Ectodermal cell (in vitro differentiated cells): ENCODE measurements at regions not wholly inside any gene's neighbourhood (a gene's known extent, or its start where the extent isn't known, plus 50 kb on each side); places are given as distances from the start of the nearest gene placed in this dataset.

Experiments
- H3K27ac ChIP-seq: 2 replicates; pipeline ENCODE4 v1.7.0; 2013; ENCODE audit warnings: mild to moderate bottlenecking, low read depth, low read length; ENCODE audit not compliant: insufficient read depth, poor library complexity, severe bottlenecking
- H3K27me3 ChIP-seq: 2 replicates; pipeline ENCODE4 v1.7.0; 2013; ENCODE audit warnings: mild to moderate bottlenecking, low read length; ENCODE audit not compliant: insufficient read depth, control insufficient read depth, poor library complexity, severe bottlenecking
- H3K36me3 ChIP-seq: one replicate; pipeline ENCODE4 v1.7.0; 2013; ENCODE audit warnings: low read length; ENCODE audit not compliant: control insufficient read depth, insufficient read depth
- H3K4me1 ChIP-seq: one replicate; pipeline ENCODE4 v1.7.0; 2013; ENCODE audit warnings: low read length; ENCODE audit not compliant: control insufficient read depth, insufficient read depth
- H3K4me3 ChIP-seq: 2 replicates; pipeline ENCODE4 v1.7.0; 2013; ENCODE audit warnings: low read depth, low read length, control low read depth; ENCODE audit not compliant: insufficient read depth
- H3K9me3 ChIP-seq: 2 replicates; pipeline ENCODE4 v1.7.0; 2013; ENCODE audit warnings: mild to moderate bottlenecking, low read length, moderate library complexity; ENCODE audit not compliant: control insufficient read depth
- WGBS, 2 experiments: methylation state at CpG; one replicate each; pipeline ENCODE4 v1.1.7; 2013; ENCODE audit warnings: missing lambda C conversion rate in 2 of 2; 5-methylcytosine and 5-hydroxymethylcytosine counted together

DNA sequence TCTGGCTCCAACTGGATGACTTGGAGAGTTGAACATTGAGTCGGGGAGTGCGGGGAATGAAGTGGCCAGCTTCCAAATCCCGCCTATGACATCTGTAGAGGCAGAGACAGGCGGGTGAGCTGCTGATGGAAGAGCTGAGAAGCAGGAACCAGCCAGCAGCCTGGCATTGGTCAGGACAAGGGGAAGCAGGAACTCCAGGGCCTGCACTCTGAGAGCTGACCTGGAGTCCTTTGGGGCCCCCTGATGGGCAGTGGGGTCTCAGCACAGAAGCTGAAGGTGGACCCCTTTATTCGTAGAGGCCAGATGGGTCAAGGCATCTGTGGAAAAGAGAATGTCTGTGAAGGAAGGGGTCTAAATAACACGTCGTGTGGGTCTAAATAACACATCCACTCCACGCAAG is 57.0 kb downstream of the SEC61G start:
- H3K36me3 ChIP-seq: no peaks in the 10 kb centered on the region
- H3K27me3 ChIP-seq: no peaks in the 10 kb centered on the region
- no peaks in the 10 kb centered on the region for H3K4me1 ChIP-seq
- WGBS, 2 experiments: 95% methylated on average over 8 of the region's 8 CpGs
- H3K9me3 ChIP-seq: no peaks in the 10 kb centered on the region
- H3K4me3 ChIP-seq: no peak overlapping the region
- H3K27ac ChIP-seq: no peak overlapping the region

- Histone ChIP-seq H3K27ac (no peak overlapping the region), H3K9me3 (no peaks in the 10 kb centered on the region), H3K36me3 (no peaks in the 10 kb centered on the region), H3K4me1 (no peaks in the 10 kb centered on the region), H3K27me3 (no peaks in the 10 kb centered on the region), H3K4me3 (no peak overlapping the region)
- 93% methylated on average over 5 of the region's 5 CpGs for WGBS, 2 experiments
These were observed 59.3 kb downstream of the SEC61G start for GRCh38 chr7:54699715-54700114.

GRCh38 chr7:54697659-54698186 is 61.3 kb downstream of the SEC61G start:
- no peaks in the 10 kb centered on the region for H3K27me3 ChIP-seq
- H3K9me3 ChIP-seq: no peaks in the 10 kb centered on the region
- no peak overlapping the region for H3K4me3 ChIP-seq
- no peaks in the 10 kb centered on the region for H3K36me3 ChIP-seq
- no peaks in the 10 kb centered on the region for H3K4me1 ChIP-seq
- no peak overlapping the region for H3K27ac ChIP-seq
- WGBS, 2 experiments: 95% methylated on average over 32 of the region's 32 CpGs

DNA sequence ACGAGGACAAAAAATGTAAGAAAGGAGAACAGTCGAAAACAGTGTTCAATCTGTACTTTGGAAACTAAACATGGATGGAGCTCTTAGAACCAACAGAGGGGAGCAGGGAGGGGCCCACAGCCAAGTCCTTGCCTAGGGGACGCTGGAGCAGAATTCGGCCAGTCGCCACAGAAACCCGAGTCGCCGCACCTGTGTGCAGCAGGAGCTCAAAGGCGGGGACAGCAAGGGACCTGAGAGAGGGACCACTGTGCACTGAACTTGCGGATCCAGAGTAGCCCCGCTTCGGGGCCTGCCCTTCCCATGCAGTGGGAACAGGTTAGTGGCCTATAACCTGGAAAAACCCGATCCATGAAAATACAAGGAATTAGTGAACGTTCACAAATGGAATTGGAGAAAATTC is 68.1 kb downstream of the SEC61G start:
- Histone ChIP-seq H3K27me3 (no peaks in the 10 kb centered on the region), H3K36me3 (no peaks in the 10 kb centered on the region), H3K4me1 (no peaks in the 10 kb centered on the region), H3K4me3 (no peak overlapping the region), H3K9me3 (no peaks in the 10 kb centered on the region), H3K27ac (no peak overlapping the region)
- 95% methylated on average over 14 of the region's 14 CpGs for WGBS, 2 experiments

DNA sequence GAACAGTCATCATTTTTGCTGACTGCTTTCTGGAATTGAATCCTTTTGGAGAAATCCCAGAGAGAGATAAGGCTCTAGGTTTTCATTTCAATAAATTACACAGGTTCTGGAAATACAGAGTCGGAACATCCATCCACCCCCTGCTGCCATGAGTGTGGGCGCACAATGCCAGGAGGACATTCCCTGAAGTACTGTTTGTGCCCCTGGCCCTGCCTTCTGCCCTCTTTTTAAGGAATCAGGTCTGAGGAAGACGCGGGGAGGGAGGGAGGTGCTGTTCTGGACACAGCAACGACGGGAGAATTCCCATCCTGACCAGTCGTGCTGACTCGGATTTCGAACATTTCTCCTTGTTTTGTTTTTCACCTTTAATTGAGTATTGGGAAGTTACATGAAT is 69.0 kb downstream of the SEC61G start:
- Histone ChIP-seq H3K4me1 (no peaks in the 10 kb centered on the region), H3K27ac (no peak overlapping the region), H3K4me3 (no peak overlapping the region), H3K36me3 (no peaks in the 10 kb centered on the region), H3K9me3 (no peaks in the 10 kb centered on the region), H3K27me3 (no peaks in the 10 kb centered on the region)
- 76 to 80% methylated on average over 9 of the region's 9 CpGs for WGBS, 2 experiments

DNA sequence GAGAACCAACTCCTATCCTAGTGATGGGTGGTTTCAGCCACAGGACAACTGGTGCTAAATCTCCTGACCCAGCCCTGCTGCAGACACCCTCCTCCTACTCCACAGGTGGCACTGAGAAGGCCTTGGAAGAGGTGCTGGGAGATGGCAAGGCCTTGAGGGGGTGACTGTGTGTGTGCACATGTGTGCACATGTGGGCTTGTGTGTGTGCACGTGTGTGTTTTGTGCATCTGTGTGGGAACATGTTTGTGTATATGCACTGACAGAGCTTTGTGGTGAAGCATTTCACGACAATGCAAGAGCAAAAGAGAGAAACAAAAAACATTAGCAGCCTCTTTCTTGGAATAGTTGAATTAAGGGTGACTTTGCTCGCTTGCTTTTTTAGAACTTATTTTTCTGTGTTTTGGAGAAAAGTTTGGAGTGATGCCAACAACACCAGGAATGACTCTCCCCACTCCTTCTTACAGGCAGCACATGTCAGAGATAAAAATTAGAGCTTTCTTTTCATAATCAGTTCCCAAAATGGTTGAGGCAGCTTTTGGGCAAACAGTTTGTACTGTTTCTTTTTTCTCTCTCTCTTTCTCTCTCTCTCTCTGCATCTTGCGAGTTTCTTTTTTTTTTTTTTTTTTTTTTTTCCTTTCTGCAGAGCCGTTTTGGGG is 69.5 kb downstream of the SEC61G start:
- no peaks in the 10 kb centered on the region for H3K4me1 ChIP-seq
- 88 to 90% methylated on average over 5 of the region's 5 CpGs for WGBS, 2 experiments
- H3K27ac ChIP-seq: no peak overlapping the region
- no peaks in the 10 kb centered on the region for H3K36me3 ChIP-seq
- no peaks in the 10 kb centered on the region for H3K27me3 ChIP-seq
- H3K4me3 ChIP-seq: no peak overlapping the region
- H3K9me3 ChIP-seq: no peaks in the 10 kb centered on the region

GRCh38 chr7:54687462-54688212 is 71.4 kb downstream of the SEC61G start:
- 88 to 89% methylated on average over 2 to 5 of the region's 5 CpGs for WGBS, 2 experiments
- no peaks in the 10 kb centered on the region for H3K9me3 ChIP-seq

DNA sequence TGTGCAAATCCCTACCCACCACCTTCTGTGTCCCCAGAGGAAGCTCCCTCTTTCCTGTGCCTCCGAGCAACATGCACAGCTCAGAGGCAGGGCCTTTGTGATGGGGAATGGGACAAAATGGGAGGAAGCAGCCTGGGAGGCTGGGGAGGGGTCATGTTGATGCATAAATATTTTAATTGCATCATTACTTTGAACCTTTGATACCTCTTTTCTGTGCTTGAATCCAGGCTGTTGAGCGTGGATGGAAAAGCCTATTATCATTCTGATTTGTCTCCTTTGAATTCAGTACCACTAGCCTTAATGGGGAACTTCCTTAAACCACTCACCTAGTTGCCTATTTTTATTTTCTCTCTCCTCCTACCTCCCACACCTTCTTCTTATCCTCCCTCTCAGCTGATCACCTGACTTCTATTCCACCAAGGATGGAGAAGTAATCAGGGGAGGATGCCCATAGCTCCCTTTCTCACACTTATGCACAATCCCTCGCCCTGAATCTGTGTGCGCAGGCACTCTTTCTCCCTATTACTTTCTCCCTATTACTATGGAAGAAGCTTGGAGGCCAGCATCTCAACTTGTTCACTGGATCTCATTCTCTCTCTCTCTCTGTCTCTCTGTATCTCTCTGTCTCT is 78.5 kb downstream of the SEC61G start:
- no peaks in the 10 kb centered on the region for H3K9me3 ChIP-seq
- H3K36me3 ChIP-seq: no peaks in the 10 kb centered on the region
- no peak overlapping the region for H3K27ac ChIP-seq
- WGBS, 2 experiments: 65 to 76% methylated on average over 3 to 4 of the region's 4 CpGs
- no peak overlapping the region for H3K4me3 ChIP-seq
- H3K27me3 ChIP-seq: no peaks in the 10 kb centered on the region
- no peaks in the 10 kb centered on the region for H3K4me1 ChIP-seq

More at GRCh38 chr7:54687462-54688212, 71.4 kb downstream of the SEC61G start:
- Histone ChIP-seq H3K4me3 (no peak overlapping the region), H3K4me1 (no peaks in the 10 kb centered on the region), H3K27ac (no peak overlapping the region), H3K36me3 (no peaks in the 10 kb centered on the region), H3K27me3 (no peaks in the 10 kb centered on the region)

- WGBS, 2 experiments: 89 to 98% methylated on average over 5 of the region's 5 CpGs
- Histone ChIP-seq H3K27ac (no peak overlapping the region), H3K27me3 (no peaks in the 10 kb centered on the region)
These were observed 79.6 kb downstream of the SEC61G start for GRCh38 chr7:54679490-54679817.

DNA sequence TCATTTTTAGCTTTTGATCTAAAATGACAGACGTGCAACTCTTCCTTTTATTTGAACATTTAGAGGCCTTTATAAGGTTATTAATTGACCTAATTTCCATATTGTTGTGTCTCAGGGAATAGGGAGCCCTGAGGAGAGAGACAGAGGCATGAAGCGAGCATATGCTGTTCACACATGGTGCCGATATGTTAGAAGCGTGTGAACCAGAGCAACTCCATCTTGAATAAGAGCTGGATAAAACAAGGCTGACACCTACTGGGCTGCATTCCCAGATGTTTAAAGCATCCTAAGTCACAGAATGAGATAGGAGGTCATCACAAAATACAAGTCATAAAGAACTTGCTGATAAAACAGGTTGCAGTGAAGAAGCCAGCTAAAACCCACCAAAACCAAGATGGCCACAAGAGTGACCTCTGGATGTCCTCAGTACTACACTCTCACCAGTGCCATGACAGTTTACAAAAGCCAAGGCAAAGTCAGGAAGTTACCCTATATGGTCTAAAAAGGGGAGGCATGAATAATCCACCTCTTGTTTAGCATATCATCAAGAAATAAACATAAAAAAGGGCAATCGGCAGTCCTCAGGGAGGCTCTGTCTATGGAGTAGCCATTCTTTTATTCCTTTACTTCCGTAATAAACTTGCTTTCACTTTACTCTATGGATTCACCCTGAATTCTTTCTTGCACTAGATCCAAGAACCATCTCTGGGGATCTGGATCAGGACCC is 80.1 kb downstream of the SEC61G start:
- Histone ChIP-seq H3K9me3 (no peaks in the 10 kb centered on the region), H3K4me1 (no peaks in the 10 kb centered on the region), H3K36me3 (no peaks in the 10 kb centered on the region), H3K4me3 (no peak overlapping the region), H3K27me3 (no peaks in the 10 kb centered on the region), H3K27ac (no peak overlapping the region)
- WGBS, 2 experiments: 93 to 95% methylated on average over 6 of the region's 6 CpGs

More at GRCh38 chr7:54679490-54679817, 79.6 kb downstream of the SEC61G start:
- Histone ChIP-seq H3K36me3 (no peaks in the 10 kb centered on the region), H3K4me1 (no peaks in the 10 kb centered on the region), H3K4me3 (no peak overlapping the region), H3K9me3 (no peaks in the 10 kb centered on the region)
